ENCODE measurements at regions not wholly inside any gene's neighbourhood (a gene's known extent, or its start where the extent isn't known, plus 50 kb on each side); places are given as distances from the start of the nearest gene placed in this dataset.

- DNase-seq (ENCODE audit: low read depth) = no peak
These were observed 281.1 kb upstream of the FN1 start for GRCh38 chr2:215716956-215717355.

GRCh38 chr2:215712871-215713790 lies 277.3 kb upstream of the FN1 start:
- no peak for DNase-seq (ENCODE audit: low read depth)

- no peak for DNase-seq (ENCODE audit: low read depth)
These were observed 276.5 kb upstream of the FN1 start for GRCh38 chr2:215712219-215712868.

- DNase-seq (ENCODE audit: low read depth) = no peak
These were observed 275.7 kb upstream of the FN1 start for GRCh38 chr2:215711471-215712034.

GRCh38 chr2:215707608-215708007 lies 271.7 kb upstream of the FN1 start:
- DNase-seq (ENCODE audit: low read depth) = no peak

- DNase-seq (ENCODE audit: low read depth) = no peak
These were observed 270.0 kb upstream of the FN1 start for GRCh38 chr2:215705771-215706361.

- no peak for DNase-seq (ENCODE audit: low read depth)
These were observed 269.4 kb upstream of the FN1 start for GRCh38 chr2:215705281-215705680.

- no peak for DNase-seq (ENCODE audit: low read depth)
These were observed 266.4 kb upstream of the FN1 start for GRCh38 chr2:215702116-215702902.

- DNase-seq (ENCODE audit: low read depth) = no peak
These were observed 264.1 kb upstream of the FN1 start for GRCh38 chr2:215699700-215700538.

- DNase-seq (ENCODE audit: low read depth) = no peak
These were observed 263.1 kb upstream of the FN1 start for GRCh38 chr2:215699018-215699417.

- DNase-seq (ENCODE audit: low read depth) = no peak
These were observed 262.7 kb upstream of the FN1 start for GRCh38 chr2:215698566-215698965.

GRCh38 chr2:215697496-215697895 lies 261.6 kb upstream of the FN1 start:
- no peak for DNase-seq (ENCODE audit: low read depth)

GRCh38 chr2:215697003-215697402 lies 261.1 kb upstream of the FN1 start:
- DNase-seq (ENCODE audit: low read depth) = no peak

- no peak for DNase-seq (ENCODE audit: low read depth)
These were observed 260.0 kb upstream of the FN1 start for GRCh38 chr2:215695861-215696260.

GRCh38 chr2:215693999-215694580 lies 258.2 kb upstream of the FN1 start:
- DNase-seq (ENCODE audit: low read depth) = no peak

- no peak for DNase-seq (ENCODE audit: low read depth)
These were observed 257.5 kb upstream of the FN1 start for GRCh38 chr2:215693193-215693998.

GRCh38 chr2:215692387-215693079 lies 256.7 kb upstream of the FN1 start:
- DNase-seq (ENCODE audit: low read depth) = no peak

- DNase-seq (ENCODE audit: low read depth) = no peak
These were observed 255.5 kb upstream of the FN1 start for GRCh38 chr2:215691346-215691745.
